PFSK-1 (cell line): ENCODE measurements at regions not wholly inside any gene's neighbourhood (a gene's known extent, or its start where the extent isn't known, plus 50 kb on each side); places are given as distances from the start of the nearest gene placed in this dataset.

Experiments used
- FOXP2 ChIP-seq: optimal IDR thresholded peaks from 2 replicates; pipeline ENCODE3; 2011; ENCODE audit warnings: borderline replicate concordance, control low read depth, inconsistent platforms; ENCODE audit not compliant: insufficient read depth; ENCODE audit errors: extremely low read length, extremely low read depth
- POLR2AphosphoS5 ChIP-seq: IDR thresholded peaks from 2 replicates; pipeline ENCODE4 v1.6.1; 2012; ENCODE audit warnings: low read depth, mild to moderate bottlenecking, control low read depth, low read length, moderate library complexity
- SIN3A ChIP-seq: IDR thresholded peaks from 2 replicates; pipeline ENCODE4 v1.6.1; 2012; ENCODE audit warnings: mild to moderate bottlenecking, low read length, moderate library complexity, borderline replicate concordance; ENCODE audit not compliant: insufficient read depth
- TAF1 ChIP-seq: IDR thresholded peaks from 2 replicates; pipeline ENCODE4 v1.6.1; 2012; ENCODE audit warnings: low read length, control low read depth, borderline replicate concordance; ENCODE audit not compliant: insufficient read depth
- TF ChIP-seq, protein P1 (sequence below), 2 experiments: IDR thresholded peaks; 2 replicates each; pipeline versions ENCODE4 v1.6.1 to v1.8.0; 2011 to 2012; ENCODE audit warnings: low read depth in 2 of 2, low read length in 2 of 2, control low read depth in 1 of 2, inconsistent platforms in 1 of 2, mild to moderate bottlenecking in 1 of 2, moderate library complexity in 1 of 2; ENCODE audit not compliant: insufficient read depth in 1 of 2

DNA sequence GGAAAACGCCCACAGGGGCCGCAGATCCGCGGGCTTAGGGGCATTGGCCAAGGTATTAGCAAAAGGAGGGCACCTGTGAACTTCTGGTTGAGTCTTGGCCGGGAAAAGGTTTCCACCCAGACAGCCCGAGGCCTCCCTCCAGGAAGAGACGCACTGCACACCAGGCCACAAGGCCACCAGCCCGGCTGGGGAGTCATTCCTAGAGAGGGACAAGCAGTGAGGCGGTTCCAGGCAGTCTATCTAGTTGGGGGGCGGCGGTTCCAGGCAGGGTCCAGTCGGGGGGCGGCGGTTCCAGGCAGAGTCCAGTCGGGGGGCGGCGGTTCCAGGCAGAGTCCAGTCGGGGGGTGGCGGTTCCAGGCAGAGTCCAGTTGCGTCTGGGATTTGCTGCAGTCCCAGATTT lies 518.5 kb downstream of the GLRX3 start:
- no peak for TF ChIP-seq SIN3A
- TF ChIP-seq POLR2AphosphoS5 = no peak
- TF ChIP-seq FOXP2 = no peak
- TF ChIP-seq, protein P1, sequence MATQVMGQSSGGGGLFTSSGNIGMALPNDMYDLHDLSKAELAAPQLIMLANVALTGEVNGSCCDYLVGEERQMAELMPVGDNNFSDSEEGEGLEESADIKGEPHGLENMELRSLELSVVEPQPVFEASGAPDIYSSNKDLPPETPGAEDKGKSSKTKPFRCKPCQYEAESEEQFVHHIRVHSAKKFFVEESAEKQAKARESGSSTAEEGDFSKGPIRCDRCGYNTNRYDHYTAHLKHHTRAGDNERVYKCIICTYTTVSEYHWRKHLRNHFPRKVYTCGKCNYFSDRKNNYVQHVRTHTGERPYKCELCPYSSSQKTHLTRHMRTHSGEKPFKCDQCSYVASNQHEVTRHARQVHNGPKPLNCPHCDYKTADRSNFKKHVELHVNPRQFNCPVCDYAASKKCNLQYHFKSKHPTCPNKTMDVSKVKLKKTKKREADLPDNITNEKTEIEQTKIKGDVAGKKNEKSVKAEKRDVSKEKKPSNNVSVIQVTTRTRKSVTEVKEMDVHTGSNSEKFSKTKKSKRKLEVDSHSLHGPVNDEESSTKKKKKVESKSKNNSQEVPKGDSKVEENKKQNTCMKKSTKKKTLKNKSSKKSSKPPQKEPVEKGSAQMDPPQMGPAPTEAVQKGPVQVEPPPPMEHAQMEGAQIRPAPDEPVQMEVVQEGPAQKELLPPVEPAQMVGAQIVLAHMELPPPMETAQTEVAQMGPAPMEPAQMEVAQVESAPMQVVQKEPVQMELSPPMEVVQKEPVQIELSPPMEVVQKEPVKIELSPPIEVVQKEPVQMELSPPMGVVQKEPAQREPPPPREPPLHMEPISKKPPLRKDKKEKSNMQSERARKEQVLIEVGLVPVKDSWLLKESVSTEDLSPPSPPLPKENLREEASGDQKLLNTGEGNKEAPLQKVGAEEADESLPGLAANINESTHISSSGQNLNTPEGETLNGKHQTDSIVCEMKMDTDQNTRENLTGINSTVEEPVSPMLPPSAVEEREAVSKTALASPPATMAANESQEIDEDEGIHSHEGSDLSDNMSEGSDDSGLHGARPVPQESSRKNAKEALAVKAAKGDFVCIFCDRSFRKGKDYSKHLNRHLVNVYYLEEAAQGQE (IDR thresholded peaks at IDR 0.05; ENCODE audit: insufficient read depth in 1 of 2, low read depth in 2 of 2, low read length in 2 of 2) = no peak
- no peak for TF ChIP-seq TAF1

DNA sequence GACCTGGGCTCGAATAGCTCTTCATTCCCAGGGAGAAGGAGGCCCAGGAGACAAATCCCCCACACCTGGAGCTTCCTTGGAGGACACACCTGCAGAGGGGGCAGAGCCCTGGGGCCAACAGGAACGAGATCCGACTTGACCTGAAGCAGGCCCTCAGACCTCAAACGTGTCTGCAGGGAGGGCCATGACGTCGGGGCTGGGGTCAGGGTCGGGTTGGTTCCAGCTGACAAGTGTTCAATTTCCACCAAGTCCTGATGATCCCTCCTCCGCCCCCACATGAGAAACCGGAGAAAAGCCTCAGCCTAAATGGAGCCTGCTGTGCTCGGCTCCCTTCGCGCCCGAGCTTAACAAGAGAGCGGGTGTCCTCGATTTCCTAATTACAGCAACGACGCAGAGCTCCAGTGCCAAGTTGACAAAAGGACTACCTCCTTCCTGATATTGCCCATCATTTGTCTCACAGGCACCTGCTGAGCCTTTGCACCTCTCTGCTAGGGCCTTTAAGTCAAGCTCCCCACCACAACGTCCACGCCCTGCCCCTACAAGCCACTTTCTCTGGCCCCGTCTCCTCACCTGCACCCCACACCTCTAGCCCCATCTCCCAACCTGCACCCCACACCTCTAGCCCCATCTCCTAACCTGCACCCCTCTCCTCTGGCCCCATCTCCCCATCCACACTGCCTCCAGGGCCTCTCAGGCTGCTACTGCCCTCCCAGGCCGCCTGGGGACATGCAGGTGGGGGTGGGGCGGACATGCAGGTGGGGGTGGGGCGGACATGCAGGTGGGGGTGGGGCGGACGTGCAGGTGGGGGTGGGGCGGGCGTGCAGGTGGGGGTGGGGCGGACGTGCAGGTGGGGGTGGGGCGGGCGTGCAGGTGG lies 519.4 kb downstream of the GLRX3 start:
- TF ChIP-seq, protein P1 (IDR thresholded peaks at IDR 0.05; ENCODE audit: insufficient read depth in 1 of 2, low read depth in 2 of 2, low read length in 2 of 2) = no peak
- TF ChIP-seq POLR2AphosphoS5 = no peak
- TF ChIP-seq FOXP2 = no peak
- no peak for TF ChIP-seq SIN3A
- TF ChIP-seq TAF1 = no peak

DNA sequence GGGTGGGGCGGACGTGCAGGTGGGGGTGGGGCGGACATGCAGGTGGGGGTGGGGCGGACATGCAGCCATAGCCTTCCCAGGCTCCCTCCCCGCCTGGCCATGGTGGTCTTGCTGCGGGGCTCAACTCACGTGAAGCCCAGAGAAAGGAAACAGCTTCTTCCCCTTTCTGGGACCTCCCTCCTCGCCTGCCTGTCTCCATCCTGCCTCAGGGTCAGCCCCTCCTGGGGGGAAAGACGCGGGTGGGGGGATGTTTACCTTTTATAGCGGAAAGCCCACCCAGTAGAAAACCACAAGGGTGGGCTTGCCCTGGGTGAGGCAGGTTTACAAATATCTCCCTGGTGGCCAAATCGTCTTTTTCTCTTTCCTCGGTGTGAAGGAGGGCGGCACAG lies 520.0 kb downstream of the GLRX3 start:
- TF ChIP-seq FOXP2 (no peak), POLR2AphosphoS5 (no peak), SIN3A (no peak), TAF1 (no peak)
- TF ChIP-seq, protein P1 (IDR thresholded peaks at IDR 0.05; ENCODE audit: insufficient read depth in 1 of 2, low read depth in 2 of 2, low read length in 2 of 2) = no peak

DNA sequence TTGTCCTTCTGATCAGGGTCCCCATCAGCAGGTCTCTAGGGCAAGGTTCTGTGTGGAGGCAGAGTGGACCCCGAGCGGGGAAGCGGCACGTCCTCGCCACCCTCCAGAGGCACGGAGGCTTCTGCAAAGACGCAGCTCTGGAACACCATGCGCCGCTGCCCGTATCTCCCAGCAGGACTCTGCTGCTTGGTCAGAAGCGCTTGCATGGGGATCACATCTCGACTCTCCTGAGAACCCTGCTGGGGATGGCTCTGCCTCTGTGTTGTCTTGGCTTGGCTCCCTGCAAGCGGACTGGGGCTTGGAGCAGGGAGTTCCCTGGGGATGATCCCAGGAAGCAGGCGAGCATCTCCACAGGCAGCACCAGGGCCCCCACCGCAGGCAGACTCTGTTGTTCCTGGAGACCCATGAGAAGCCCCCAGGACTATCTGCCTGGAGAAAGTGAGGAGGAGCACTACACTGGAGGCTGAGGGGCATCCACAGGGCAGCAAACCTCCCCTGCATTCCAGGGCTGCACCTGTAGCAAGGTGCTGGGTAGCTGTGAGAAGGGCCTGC lies 520.5 kb downstream of the GLRX3 start:
- TF ChIP-seq SIN3A = no peak
- no peak for TF ChIP-seq POLR2AphosphoS5
- TF ChIP-seq FOXP2 = no peak
- no peak for TF ChIP-seq TAF1
- TF ChIP-seq, protein P1 (IDR thresholded peaks at IDR 0.05; ENCODE audit: insufficient read depth in 1 of 2, low read depth in 2 of 2, low read length in 2 of 2) = no peak
